ENCODE measurements at regions not wholly inside any gene's neighbourhood (a gene's known extent, or its start where the extent isn't known, plus 50 kb on each side); places are given as distances from the start of the nearest gene placed in this dataset.

DNA sequence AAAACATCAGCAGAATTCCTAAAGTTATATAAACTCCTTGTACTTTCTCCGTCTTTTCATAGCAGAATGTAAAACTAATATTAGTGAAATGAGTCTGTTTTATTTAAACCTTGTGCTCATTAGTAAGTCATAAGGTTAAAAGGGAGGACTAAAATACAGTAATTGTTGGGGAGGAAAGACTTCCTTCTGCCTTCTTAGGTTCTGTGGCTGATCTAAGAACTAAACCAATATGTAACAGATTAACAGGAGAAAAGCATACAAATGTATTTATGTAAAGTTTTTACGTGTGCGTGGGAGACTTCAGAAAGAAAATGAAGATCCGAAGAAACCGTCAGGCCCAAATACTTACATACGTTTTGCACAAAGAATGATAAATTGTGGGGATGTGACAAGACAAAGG, 286.6 kb upstream of the MAD2L1 start:
- no peaks in the 10 kb centered on the region for H3K79me2 ChIP-seq (ENCODE audit: insufficient read depth, low read length)
- no peaks in the 10 kb centered on the region for H3K9me2 ChIP-seq (replicated peaks; ENCODE audit: low read depth, low read length)
- H4K20me1 ChIP-seq (ENCODE audit: insufficient read depth, low read length, poor library complexity, severe bottlenecking), result no peaks in the 10 kb centered on the region
- no peak for TF ChIP-seq CTCF (conservative IDR thresholded peaks at IDR 0.05; ENCODE audit: low read length)
- no peak for TF ChIP-seq EZH2phosphoT487 (IDR thresholded peaks at IDR 0.05; ENCODE audit: borderline replicate concordance)
- no peaks in the 10 kb centered on the region for H3K36me3 ChIP-seq (ENCODE audit: insufficient read depth, low read length)
- no peaks in the 10 kb centered on the region for H3K4me1 ChIP-seq (ENCODE audit: insufficient read depth, low read length, poor library complexity, severe bottlenecking)
- H3F3A ChIP-seq (ENCODE audit: low read depth), result no peaks in the 10 kb centered on the region
- no peaks in the 10 kb centered on the region for H3K9me3 ChIP-seq (ENCODE audit: insufficient read depth, low read depth, low read length)
- no peak overlapping the region for H3K4me2 ChIP-seq (ENCODE audit: low read depth, low read length, poor library complexity, severe bottlenecking)
- no peaks in the 10 kb centered on the region for H3K27me3 ChIP-seq (ENCODE audit: insufficient read depth, low read length, poor library complexity, severe bottlenecking)
- no peak overlapping the region for H3K9ac ChIP-seq (ENCODE audit: low read depth, low read length, poor library complexity, severe bottlenecking)
- H3K4me3 ChIP-seq (ENCODE audit: low read length, poor library complexity, severe bottlenecking), result no peak overlapping the region
- no peak overlapping the region for H2AFZ ChIP-seq (ENCODE audit: low read length)

DNA sequence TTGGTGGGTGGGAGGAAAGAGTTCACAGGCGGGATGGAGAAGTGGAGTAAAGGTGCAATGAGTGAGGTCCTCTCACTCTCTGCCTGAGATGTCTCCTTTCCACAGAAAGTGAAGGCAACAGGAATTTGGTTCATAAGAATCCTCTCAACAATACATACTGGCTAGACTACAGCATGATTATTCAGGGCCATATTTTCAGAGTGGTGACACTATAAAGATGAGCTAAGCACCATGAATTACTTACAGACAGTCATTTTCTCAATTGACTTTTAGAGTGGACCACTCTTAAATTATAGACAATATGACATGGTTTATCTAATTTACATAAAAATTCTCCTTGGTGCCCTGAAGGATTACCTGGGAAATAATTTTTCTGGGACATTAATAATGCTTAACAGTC, 286.1 kb upstream of the MAD2L1 start:
- no peaks in the 10 kb centered on the region for H3K36me3 ChIP-seq (ENCODE audit: insufficient read depth, low read length)
- H3K4me1 ChIP-seq (ENCODE audit: insufficient read depth, low read length, poor library complexity, severe bottlenecking), result no peaks in the 10 kb centered on the region
- no peaks in the 10 kb centered on the region for H4K20me1 ChIP-seq (ENCODE audit: insufficient read depth, low read length, poor library complexity, severe bottlenecking)
- H3K9me3 ChIP-seq (ENCODE audit: insufficient read depth, low read depth, low read length), result no peaks in the 10 kb centered on the region
- H3K4me3 ChIP-seq (ENCODE audit: low read length, poor library complexity, severe bottlenecking), result no peak overlapping the region
- TF ChIP-seq CTCF (conservative IDR thresholded peaks at IDR 0.05; ENCODE audit: low read length) (no peak), EZH2phosphoT487 (IDR thresholded peaks at IDR 0.05; ENCODE audit: borderline replicate concordance) (no peak)
- no peaks in the 10 kb centered on the region for H3K27me3 ChIP-seq (ENCODE audit: insufficient read depth, low read length, poor library complexity, severe bottlenecking)
- H2AFZ ChIP-seq (ENCODE audit: low read length), result no peak overlapping the region
- H3K79me2 ChIP-seq (ENCODE audit: insufficient read depth, low read length), result no peaks in the 10 kb centered on the region
- no peaks in the 10 kb centered on the region for H3K9me2 ChIP-seq (replicated peaks; ENCODE audit: low read depth, low read length)
- H3K9ac ChIP-seq (ENCODE audit: low read depth, low read length, poor library complexity, severe bottlenecking), result no peak overlapping the region
- H3K4me2 ChIP-seq (ENCODE audit: low read depth, low read length, poor library complexity, severe bottlenecking), result no peak overlapping the region
- H3F3A ChIP-seq (ENCODE audit: low read depth), result no peaks in the 10 kb centered on the region

GRCh38 chr4:120348948-120349347, 282.3 kb upstream of the MAD2L1 start:
- Histone ChIP-seq H3K4me2 (ENCODE audit: low read depth, low read length, poor library complexity, severe bottlenecking) (no peak overlapping the region), H4K20me1 (ENCODE audit: insufficient read depth, low read length, poor library complexity, severe bottlenecking) (no peaks in the 10 kb centered on the region)

More at GRCh38 chr4:120348948-120349347, 282.3 kb upstream of the MAD2L1 start:
- Histone ChIP-seq H3F3A (ENCODE audit: low read depth) (no peaks in the 10 kb centered on the region), H3K79me2 (ENCODE audit: insufficient read depth, low read length) (no peaks in the 10 kb centered on the region), H3K4me3 (ENCODE audit: low read length, poor library complexity, severe bottlenecking) (no peak overlapping the region), H3K36me3 (ENCODE audit: insufficient read depth, low read length) (no peaks in the 10 kb centered on the region), H2AFZ (ENCODE audit: low read length) (no peak overlapping the region), H3K27me3 (ENCODE audit: insufficient read depth, low read length, poor library complexity, severe bottlenecking) (no peaks in the 10 kb centered on the region), H3K9me2 (replicated peaks; ENCODE audit: low read depth, low read length) (no peaks in the 10 kb centered on the region), H3K4me1 (ENCODE audit: insufficient read depth, low read length, poor library complexity, severe bottlenecking) (no peaks in the 10 kb centered on the region), H3K9ac (ENCODE audit: low read depth, low read length, poor library complexity, severe bottlenecking) (no peak overlapping the region), H3K9me3 (ENCODE audit: insufficient read depth, low read depth, low read length) (no peaks in the 10 kb centered on the region)
- TF ChIP-seq CTCF (conservative IDR thresholded peaks at IDR 0.05; ENCODE audit: low read length), result no peak
- TF ChIP-seq EZH2phosphoT487 (IDR thresholded peaks at IDR 0.05; ENCODE audit: borderline replicate concordance), result no peak

Data from Loucy (cell line).